ENCODE measurements at regions not wholly inside any gene's neighbourhood (a gene's known extent, or its start where the extent isn't known, plus 50 kb on each side); places are given as distances from the start of the nearest gene placed in this dataset.

DNA sequence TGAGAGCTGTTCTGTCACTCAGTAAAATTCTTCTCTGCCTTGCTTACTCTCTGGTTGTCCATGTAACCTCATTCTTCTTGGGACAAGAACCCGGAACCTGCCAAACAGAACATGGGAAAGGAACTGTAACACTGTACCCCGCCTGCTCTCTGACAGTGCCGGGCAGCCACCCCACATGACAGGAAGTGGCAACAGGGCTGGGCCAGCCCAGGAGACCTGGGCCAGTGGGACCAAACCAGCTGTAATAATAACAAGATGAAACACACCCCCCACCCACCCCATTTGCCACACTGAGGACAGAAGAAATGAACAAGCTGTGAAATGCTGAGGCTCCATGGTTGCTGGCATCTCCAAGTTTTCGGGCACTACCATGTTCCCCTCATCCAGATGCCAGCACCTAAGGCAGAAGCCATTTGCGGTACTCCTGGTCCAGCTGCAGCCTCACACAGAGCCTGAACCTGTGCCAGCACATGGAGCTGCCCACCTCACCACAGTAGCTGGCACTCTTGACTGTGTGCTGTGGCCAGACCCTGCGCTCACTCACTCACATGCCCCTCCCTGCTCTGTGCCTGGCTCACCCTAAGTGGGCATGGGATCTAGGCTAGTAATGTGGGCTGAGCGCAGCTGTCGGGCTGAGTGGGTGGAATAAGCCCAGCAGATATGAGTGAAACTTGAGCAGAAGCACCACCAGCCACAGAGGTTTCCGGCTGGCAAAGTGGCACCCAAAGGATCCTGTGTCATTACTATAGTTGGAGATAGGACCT lies 126.2 kb upstream of the UGT8 start:
- DNase-seq = no peak

DNA sequence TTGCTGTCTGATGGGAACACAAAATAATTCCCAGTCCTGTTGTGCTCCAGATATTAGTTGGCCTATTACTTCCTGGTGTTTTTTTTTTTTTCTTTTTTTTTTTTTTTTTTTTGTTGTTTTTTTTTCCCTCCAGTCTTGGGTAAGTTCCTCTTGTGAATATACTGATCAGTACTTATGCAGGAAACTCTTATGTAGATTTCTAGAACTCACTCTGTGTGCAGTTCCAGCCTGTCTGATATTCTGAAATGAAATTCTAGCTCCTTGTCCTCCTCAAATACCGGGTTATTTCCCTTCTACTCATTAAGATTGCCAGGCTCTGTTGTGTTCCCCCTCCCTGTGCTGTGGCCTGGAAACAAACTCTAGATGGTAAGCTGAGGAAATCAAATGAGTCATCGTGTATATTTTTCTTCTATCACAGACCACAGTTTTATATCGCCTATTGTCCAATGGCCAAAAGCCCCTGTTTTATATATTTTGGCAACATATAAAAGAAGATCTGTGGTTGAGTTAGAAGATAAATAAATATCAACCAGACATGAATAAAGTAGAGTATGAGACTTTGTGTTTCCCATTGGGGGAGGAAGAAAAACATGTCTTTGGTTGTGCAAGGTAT lies 124.3 kb upstream of the UGT8 start:
- DNase-seq = no peak

GRCh38 chr4:114476310-114476709 lies 122.3 kb upstream of the UGT8 start:
- no peak for DNase-seq

DNA sequence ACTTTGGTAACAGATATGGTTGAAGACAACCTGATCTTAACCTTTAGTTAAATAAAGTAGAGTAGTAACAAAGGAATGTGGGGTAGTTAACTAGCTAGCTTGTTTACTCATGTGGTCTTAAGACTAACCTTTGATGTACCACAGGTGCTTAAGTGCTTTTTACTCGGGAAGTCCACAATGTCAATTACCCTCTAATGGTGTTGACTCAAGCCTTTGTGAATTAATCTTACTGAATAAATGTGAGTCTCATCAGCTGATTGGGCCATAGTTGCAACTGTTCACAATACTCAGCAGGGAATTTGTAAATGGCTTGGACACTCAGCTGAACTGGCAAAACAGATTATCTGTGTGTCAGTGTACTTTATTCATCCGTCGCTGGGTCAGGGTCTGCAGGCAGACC lies 119.0 kb upstream of the UGT8 start:
- no peak for DNase-seq

DNA sequence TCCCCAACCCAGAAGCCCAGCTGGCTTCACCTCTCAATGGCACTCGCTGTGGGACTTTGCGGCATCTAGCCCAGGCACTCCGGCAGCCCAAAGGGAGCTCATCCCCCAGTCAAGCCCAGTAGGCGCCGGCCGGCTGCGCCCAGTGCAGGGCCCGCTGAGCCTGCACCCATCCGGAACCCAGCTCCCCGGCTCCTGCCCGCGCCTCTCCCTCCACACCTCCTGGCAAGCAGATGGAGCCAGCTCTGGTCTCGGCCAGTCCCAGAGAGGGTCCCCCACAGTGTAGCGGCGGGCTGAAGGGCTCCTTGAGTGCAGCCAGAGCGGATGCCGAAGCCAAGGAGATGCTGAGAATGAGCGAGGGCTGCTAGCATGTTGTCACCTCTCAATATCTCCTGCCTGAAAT lies 116.8 kb upstream of the UGT8 start:
- no peak for DNase-seq

- DNase-seq = peak; percentile 38 to 60
Observed at GRCh38 chr4:114487101-114487500, 111.5 kb upstream of the UGT8 start.

GRCh38 chr4:114488301-114488982 lies 110.2 kb upstream of the UGT8 start:
- no peak for DNase-seq

DNA sequence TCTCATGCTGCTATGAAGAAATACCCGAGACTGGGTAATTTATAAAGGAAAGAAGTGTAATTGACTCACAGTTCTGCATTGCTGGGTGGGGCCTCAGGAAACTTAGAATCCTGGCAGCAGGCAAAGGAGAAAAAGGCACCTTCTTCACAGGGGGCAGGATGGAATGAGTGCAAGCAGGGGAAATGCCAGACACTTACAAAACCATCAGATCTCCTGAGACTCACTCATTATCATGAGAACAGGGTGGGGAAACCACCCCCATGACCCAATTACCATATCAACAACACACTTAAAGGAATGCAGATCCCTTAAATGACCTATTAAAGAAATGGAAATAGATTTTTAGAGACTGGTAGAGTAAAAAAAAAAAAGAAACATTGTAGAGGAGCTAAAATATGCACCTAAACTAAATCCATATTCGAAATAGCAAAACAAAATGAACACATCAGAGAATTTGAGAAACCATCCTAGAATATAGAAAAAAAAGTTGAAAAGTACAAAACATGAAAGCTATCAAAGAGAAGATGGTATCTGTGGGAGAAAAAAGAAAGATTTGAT lies 104.3 kb upstream of the UGT8 start:
- DNase-seq = no peak

DNA sequence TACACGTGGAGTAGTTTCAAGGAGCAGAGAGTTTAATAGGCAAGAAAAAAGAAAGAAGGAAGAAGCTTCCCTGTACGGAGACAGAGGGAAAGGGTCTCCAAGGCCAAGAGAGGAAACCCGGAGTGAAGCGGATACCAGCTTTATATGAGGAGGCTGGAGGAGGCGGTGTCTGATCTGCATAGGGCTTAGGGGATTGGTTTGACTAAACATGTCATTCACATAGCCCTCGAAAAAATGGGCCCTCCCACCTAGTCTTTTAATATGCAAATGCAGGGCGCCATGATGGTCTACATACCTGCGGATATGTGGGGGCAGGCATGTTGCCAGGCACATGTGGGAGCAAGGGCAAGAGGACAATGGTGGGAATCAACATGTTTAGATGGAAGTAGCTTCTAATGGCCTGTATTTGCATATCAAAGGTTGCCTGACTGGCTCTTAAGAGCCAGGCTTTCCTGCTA lies 103.1 kb upstream of the UGT8 start:
- DNase-seq = no peak

DNA sequence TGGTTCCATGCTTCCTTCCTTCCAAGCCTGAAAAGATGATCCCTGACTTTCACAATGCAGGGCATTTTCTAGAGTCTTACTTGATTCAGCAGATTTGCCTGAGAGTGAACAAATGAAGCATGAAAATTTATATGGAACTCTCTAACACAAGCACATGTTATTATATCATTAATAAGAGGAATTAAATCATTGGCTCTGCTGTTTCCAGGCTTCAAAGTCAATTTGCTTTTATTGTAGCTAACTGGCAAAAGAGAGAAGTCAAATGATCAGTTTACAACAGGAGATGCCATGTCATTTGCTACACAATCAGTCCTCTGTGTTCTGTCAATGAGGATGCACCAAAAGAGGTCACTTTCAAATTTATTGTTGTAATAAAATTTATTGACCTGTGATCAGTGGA lies 101.5 kb upstream of the UGT8 start:
- DNase-seq = no peak

GRCh38 chr4:114509340-114509739 lies 89.3 kb upstream of the UGT8 start:
- DNase-seq = no peak

- no peak for DNase-seq
Observed at GRCh38 chr4:114512595-114513295, 85.9 kb upstream of the UGT8 start.

DNA sequence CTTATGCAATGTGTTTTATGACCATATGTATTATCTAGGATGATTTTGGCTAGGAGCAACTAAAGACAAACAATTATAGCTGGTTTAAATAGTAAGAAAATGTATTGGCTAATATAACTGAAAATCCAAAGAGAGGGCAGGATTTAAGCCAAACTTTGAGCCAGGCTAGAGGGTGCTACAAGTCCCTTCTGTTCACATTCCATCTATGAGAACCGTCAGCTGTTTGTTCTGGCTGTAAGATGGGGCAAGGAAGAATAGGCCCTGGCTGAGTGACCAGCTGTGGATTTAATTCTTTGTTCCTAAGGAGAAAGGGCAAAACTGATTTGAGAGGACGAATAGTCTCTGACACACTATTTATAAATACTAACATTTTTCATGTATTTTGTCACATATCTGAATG lies 79.2 kb upstream of the UGT8 start:
- DNase-seq = no peak

DNA sequence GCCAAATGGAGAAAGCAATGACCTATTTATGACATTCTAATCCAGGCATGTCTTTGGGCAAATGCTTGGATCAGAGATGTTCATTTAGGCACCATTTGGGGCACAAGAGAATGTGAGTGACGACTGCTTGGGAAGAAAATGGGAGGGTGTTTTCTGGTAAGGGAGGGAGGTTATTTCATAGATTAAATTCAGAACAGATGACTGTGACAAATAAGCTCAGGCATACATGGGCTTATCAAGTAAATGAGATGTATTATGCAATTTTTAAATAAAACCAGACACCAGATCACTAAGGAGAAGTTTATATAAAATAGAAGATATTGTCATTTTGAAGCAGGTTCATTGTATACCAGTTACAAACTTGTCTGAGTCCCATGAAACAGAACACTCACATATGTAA lies 71.4 kb upstream of the UGT8 start:
- DNase-seq = no peak

- DNase-seq = no peak
Observed at GRCh38 chr4:114527637-114528036, 71.0 kb upstream of the UGT8 start.

GRCh38 chr4:114535725-114536124 lies 62.9 kb upstream of the UGT8 start:
- DNase-seq = no peak

DNA sequence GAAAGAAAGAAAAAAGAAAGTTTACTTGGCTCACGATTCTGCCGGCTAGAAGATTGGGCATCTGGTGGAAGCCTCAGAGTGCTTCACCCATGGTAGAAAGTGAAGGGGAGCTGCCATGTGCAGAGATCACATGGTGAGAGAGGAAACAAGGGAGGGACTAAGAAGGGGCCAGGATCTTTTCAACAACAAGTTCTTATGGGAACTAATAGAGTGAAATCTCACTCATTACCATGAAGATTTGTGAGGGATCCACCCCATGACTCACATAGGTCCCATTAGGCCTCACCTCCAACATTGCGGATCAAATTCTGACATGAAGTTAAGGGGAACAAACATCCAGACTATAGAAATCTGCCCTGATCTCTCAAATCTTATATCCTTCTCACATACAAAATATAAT lies 61.3 kb upstream of the UGT8 start:
- DNase-seq = no peak

- DNase-seq = no peak
Observed at GRCh38 chr4:114538012-114538617, 60.5 kb upstream of the UGT8 start.

GRCh38 chr4:114539985-114540384 lies 58.6 kb upstream of the UGT8 start:
- DNase-seq = no peak

- DNase-seq = no peak
Observed at GRCh38 chr4:114547340-114548134, 51.1 kb upstream of the UGT8 start.

Measured in Kasumi-1 (cell line).